ENCODE measurements at regions not wholly inside any gene's neighbourhood (a gene's known extent, or its start where the extent isn't known, plus 50 kb on each side); places are given as distances from the start of the nearest gene placed in this dataset.

- H3K4me1 Mint-ChIP-seq, result no peaks in the 10 kb centered on the region
- no peak overlapping the region for H3K27ac Mint-ChIP-seq
- H3K36me3 Mint-ChIP-seq (ENCODE audit: low read depth), result no peaks in the 10 kb centered on the region
- DNase-seq, result no peak
- no peaks in the 10 kb centered on the region for H3K9me3 Mint-ChIP-seq
- no peak overlapping the region for H3K4me3 Mint-ChIP-seq
- H3K27me3 Mint-ChIP-seq, result peaks cover 2% of the 10 kb centered on the region
- intact Hi-C loops (cut with micrococcal nuclease), result no loop called here
These were observed 382.6 kb upstream of the SHH start for GRCh38 chr7:156194813-156195212.

GRCh38 chr7:156192921-156193320, 380.7 kb upstream of the SHH start:
- Mint-ChIP-seq H3K4me3 (no peak overlapping the region), H3K9me3 (no peaks in the 10 kb centered on the region), H3K4me1 (no peaks in the 10 kb centered on the region), H3K27ac (no peak overlapping the region), H3K36me3 (ENCODE audit: low read depth) (no peaks in the 10 kb centered on the region), H3K27me3 (peaks cover 2% of the 10 kb centered on the region)
- DNase-seq, result no peak
- intact Hi-C loops (cut with micrococcal nuclease), result no loop called here

GRCh38 chr7:156191090-156191489, 378.8 kb upstream of the SHH start:
- DNase-seq, result no peak
- no peaks in the 10 kb centered on the region for H3K36me3 Mint-ChIP-seq (ENCODE audit: low read depth)
- H3K4me3 Mint-ChIP-seq, result no peak overlapping the region
- no peaks in the 10 kb centered on the region for H3K9me3 Mint-ChIP-seq
- H3K27me3 Mint-ChIP-seq, result no peaks in the 10 kb centered on the region
- intact Hi-C loops (cut with micrococcal nuclease), result no loop called here
- H3K27ac Mint-ChIP-seq, result no peak overlapping the region
- no peaks in the 10 kb centered on the region for H3K4me1 Mint-ChIP-seq

GRCh38 chr7:156185076-156185475, 372.8 kb upstream of the SHH start:
- intact Hi-C loops (cut with micrococcal nuclease), result no loop called here
- DNase-seq, result no peak
- no peaks in the 10 kb centered on the region for H3K9me3 Mint-ChIP-seq
- no peaks in the 10 kb centered on the region for H3K27me3 Mint-ChIP-seq
- no peak overlapping the region for H3K4me3 Mint-ChIP-seq
- H3K4me1 Mint-ChIP-seq, result no peaks in the 10 kb centered on the region
- H3K27ac Mint-ChIP-seq, result no peak overlapping the region
- no peaks in the 10 kb centered on the region for H3K36me3 Mint-ChIP-seq (ENCODE audit: low read depth)

- H3K9me3 Mint-ChIP-seq, result no peaks in the 10 kb centered on the region
- no peak overlapping the region for H3K27ac Mint-ChIP-seq
- H3K4me3 Mint-ChIP-seq, result no peak overlapping the region
- no peaks in the 10 kb centered on the region for H3K4me1 Mint-ChIP-seq
- no peak for DNase-seq
- intact Hi-C loops (cut with micrococcal nuclease), result no loop called here
- no peaks in the 10 kb centered on the region for H3K27me3 Mint-ChIP-seq
- H3K36me3 Mint-ChIP-seq (ENCODE audit: low read depth), result no peaks in the 10 kb centered on the region
These were observed 371.9 kb upstream of the SHH start for GRCh38 chr7:156184164-156184563.

GRCh38 chr7:156180451-156181229, 368.4 kb upstream of the SHH start:
- Mint-ChIP-seq H3K27ac (no peak overlapping the region), H3K9me3 (no peaks in the 10 kb centered on the region), H3K36me3 (ENCODE audit: low read depth) (no peaks in the 10 kb centered on the region), H3K4me3 (no peak overlapping the region), H3K27me3 (no peaks in the 10 kb centered on the region), H3K4me1 (no peaks in the 10 kb centered on the region)
- intact Hi-C loops (cut with micrococcal nuclease), result no loop called here
- no peak for DNase-seq

GRCh38 chr7:156179872-156180390, 367.7 kb upstream of the SHH start:
- Mint-ChIP-seq H3K9me3 (no peaks in the 10 kb centered on the region), H3K27me3 (no peaks in the 10 kb centered on the region), H3K4me1 (no peaks in the 10 kb centered on the region), H3K4me3 (no peak overlapping the region), H3K36me3 (ENCODE audit: low read depth) (no peaks in the 10 kb centered on the region), H3K27ac (no peak overlapping the region)
- intact Hi-C loops (cut with micrococcal nuclease), result no loop called here
- DNase-seq, result no peak

GRCh38 chr7:156178857-156179256, 366.6 kb upstream of the SHH start:
- Mint-ChIP-seq H3K4me3 (no peak overlapping the region), H3K27me3 (no peaks in the 10 kb centered on the region), H3K9me3 (no peaks in the 10 kb centered on the region), H3K4me1 (no peaks in the 10 kb centered on the region), H3K27ac (no peak overlapping the region), H3K36me3 (ENCODE audit: low read depth) (no peaks in the 10 kb centered on the region)
- intact Hi-C loops (cut with micrococcal nuclease), result no loop called here
- DNase-seq, result no peak

GRCh38 chr7:156178214-156178613, 366.0 kb upstream of the SHH start:
- H3K9me3 Mint-ChIP-seq, result no peaks in the 10 kb centered on the region
- no peak overlapping the region for H3K4me3 Mint-ChIP-seq
- no peak for DNase-seq
- no peak overlapping the region for H3K27ac Mint-ChIP-seq
- intact Hi-C loops (cut with micrococcal nuclease), result no loop called here
- H3K36me3 Mint-ChIP-seq (ENCODE audit: low read depth), result no peaks in the 10 kb centered on the region
- no peaks in the 10 kb centered on the region for H3K4me1 Mint-ChIP-seq
- H3K27me3 Mint-ChIP-seq, result no peaks in the 10 kb centered on the region

- H3K27ac Mint-ChIP-seq, result no peak overlapping the region
- no peaks in the 10 kb centered on the region for H3K9me3 Mint-ChIP-seq
- H3K36me3 Mint-ChIP-seq (ENCODE audit: low read depth), result no peaks in the 10 kb centered on the region
- intact Hi-C loops (cut with micrococcal nuclease), result no loop called here
- H3K27me3 Mint-ChIP-seq, result peaks cover under 1% of the 10 kb centered on the region
- H3K4me1 Mint-ChIP-seq, result no peaks in the 10 kb centered on the region
- H3K4me3 Mint-ChIP-seq, result no peak overlapping the region
- DNase-seq, result no peak
These were observed 365.3 kb upstream of the SHH start for GRCh38 chr7:156177422-156178055.

- intact Hi-C loops (cut with micrococcal nuclease), result no loop called here
- Mint-ChIP-seq H3K9me3 (no peaks in the 10 kb centered on the region), H3K27me3 (peaks cover 1% of the 10 kb centered on the region), H3K27ac (no peak overlapping the region), H3K36me3 (ENCODE audit: low read depth) (no peaks in the 10 kb centered on the region), H3K4me3 (no peak overlapping the region), H3K4me1 (no peaks in the 10 kb centered on the region)
- no peak for DNase-seq
These were observed 363.8 kb upstream of the SHH start for GRCh38 chr7:156176039-156176438.

- no peak overlapping the region for H3K4me3 Mint-ChIP-seq
- peaks cover 1% of the 10 kb centered on the region for H3K27me3 Mint-ChIP-seq
- no peaks in the 10 kb centered on the region for H3K36me3 Mint-ChIP-seq (ENCODE audit: low read depth)
- H3K27ac Mint-ChIP-seq, result no peak overlapping the region
- H3K4me1 Mint-ChIP-seq, result no peaks in the 10 kb centered on the region
- H3K9me3 Mint-ChIP-seq, result no peaks in the 10 kb centered on the region
- DNase-seq, result no peak
- intact Hi-C loops (cut with micrococcal nuclease), result no loop called here
These were observed 362.7 kb upstream of the SHH start for GRCh38 chr7:156175003-156175402.

- Mint-ChIP-seq H3K9me3 (no peaks in the 10 kb centered on the region), H3K4me3 (no peak overlapping the region), H3K27ac (no peak overlapping the region), H3K4me1 (no peaks in the 10 kb centered on the region), H3K36me3 (ENCODE audit: low read depth) (no peaks in the 10 kb centered on the region), H3K27me3 (peaks cover 1% of the 10 kb centered on the region)
- no peak for DNase-seq
- intact Hi-C loops (cut with micrococcal nuclease), result no loop called here
These were observed 362.2 kb upstream of the SHH start for GRCh38 chr7:156174428-156174827.

GRCh38 chr7:156173748-156174353, 361.6 kb upstream of the SHH start:
- peaks cover 1% of the 10 kb centered on the region for H3K27me3 Mint-ChIP-seq
- no peak overlapping the region for H3K4me3 Mint-ChIP-seq
- H3K9me3 Mint-ChIP-seq, result no peaks in the 10 kb centered on the region
- DNase-seq, result no peak
- intact Hi-C loops (cut with micrococcal nuclease), result no loop called here
- H3K27ac Mint-ChIP-seq, result no peak overlapping the region
- H3K4me1 Mint-ChIP-seq, result no peaks in the 10 kb centered on the region
- no peaks in the 10 kb centered on the region for H3K36me3 Mint-ChIP-seq (ENCODE audit: low read depth)
